Dendritic cell treated with granulocyte-macrophage colony-stimulating factor and Interleukin-4, amounts not matched to agents 40 ng/mL and 50 ng/mL, for 4 days (primary cell): ENCODE measurements at regions not wholly inside any gene's neighbourhood (a gene's known extent, or its start where the extent isn't known, plus 50 kb on each side); places are given as distances from the start of the nearest gene placed in this dataset.
"Not testable (repeated sequence)": the region's sequence is repeated elsewhere in the genome, so short reads cannot be mapped to it uniquely, and the experiment has no call there.

Experiments used
- H3K27ac Mint-ChIP-seq: one replicate; pipeline ENCODE4 v1.8.0; 2022; ENCODE audit warnings: mild to moderate bottlenecking, mixed read lengths
- H3K27me3 Mint-ChIP-seq: one replicate; pipeline ENCODE4 v1.8.0; 2022; ENCODE audit warnings: mild to moderate bottlenecking, mixed read lengths
- H3K36me3 Mint-ChIP-seq: one replicate; pipeline ENCODE4 v1.8.0; 2022; ENCODE audit warnings: low read depth, mixed read lengths
- H3K4me1 Mint-ChIP-seq: one replicate; pipeline ENCODE4 v1.8.0; 2022; ENCODE audit warnings: low read depth, mixed read lengths
- H3K4me3 Mint-ChIP-seq: one replicate; pipeline ENCODE4 v1.8.0; 2022; ENCODE audit warnings: mild to moderate bottlenecking, moderate library complexity, mixed read lengths
- H3K9me3 Mint-ChIP-seq: one replicate; pipeline ENCODE4 v1.8.0; 2022; ENCODE audit warnings: mixed read lengths
- intact Hi-C: fragments of 100-400 bp; cut with micrococcal nuclease; formaldehyde crosslinking; loops from one replicate; pipeline ENCODE4 v1.15.0; 2022

GRCh38 chr12:67103521-67103920, 165.6 kb upstream of the CAND1 start:
- Mint-ChIP-seq H3K4me1 (no peaks in the 10 kb centered on the region), H3K27me3 (no peaks in the 10 kb centered on the region), H3K27ac (no peak overlapping the region), H3K36me3 (no peaks in the 10 kb centered on the region), H3K9me3 (peaks cover 22% of the 10 kb centered on the region), H3K4me3 (no peak overlapping the region)
- intact Hi-C loops = no loop called here

- no peak overlapping the region for H3K4me3 Mint-ChIP-seq
- H3K27me3 Mint-ChIP-seq = no peaks in the 10 kb centered on the region
- intact Hi-C loops = no loop called here
- H3K9me3 Mint-ChIP-seq = peaks cover 22% of the 10 kb centered on the region
- H3K27ac Mint-ChIP-seq = no peak overlapping the region
- no peaks in the 10 kb centered on the region for H3K4me1 Mint-ChIP-seq
- no peaks in the 10 kb centered on the region for H3K36me3 Mint-ChIP-seq
Measured at GRCh38 chr12:67107235-67107634, 161.9 kb upstream of the CAND1 start.

GRCh38 chr12:67107751-67108269, 161.3 kb upstream of the CAND1 start:
- no peaks in the 10 kb centered on the region for H3K4me1 Mint-ChIP-seq
- no peaks in the 10 kb centered on the region for H3K27me3 Mint-ChIP-seq
- no peak overlapping the region for H3K4me3 Mint-ChIP-seq
- no peak overlapping the region for H3K27ac Mint-ChIP-seq
- no peaks in the 10 kb centered on the region for H3K36me3 Mint-ChIP-seq
- H3K9me3 Mint-ChIP-seq = peaks cover 22% of the 10 kb centered on the region
- intact Hi-C loops = no loop called here

- intact Hi-C loops, H3K27ac Mint-ChIP-seq: not testable (repeated sequence)
- H3K9me3 Mint-ChIP-seq = peaks cover 22% of the 10 kb centered on the region
Measured at GRCh38 chr12:67110345-67110744, 158.8 kb upstream of the CAND1 start.

GRCh38 chr12:67111182-67111581, 158.0 kb upstream of the CAND1 start:
- H3K27me3 Mint-ChIP-seq = no peaks in the 10 kb centered on the region
- no peaks in the 10 kb centered on the region for H3K4me1 Mint-ChIP-seq
- H3K9me3 Mint-ChIP-seq = peaks cover 13% of the 10 kb centered on the region
- H3K36me3 Mint-ChIP-seq = no peaks in the 10 kb centered on the region
- no peak overlapping the region for H3K4me3 Mint-ChIP-seq
- H3K27ac Mint-ChIP-seq = no peak overlapping the region
- intact Hi-C loops = no loop called here

More at GRCh38 chr12:67110345-67110744, 158.8 kb upstream of the CAND1 start:
- not testable (repeated sequence) for H3K36me3 Mint-ChIP-seq, H3K4me3 Mint-ChIP-seq, H3K4me1 Mint-ChIP-seq, H3K27me3 Mint-ChIP-seq

GRCh38 chr12:67112586-67112985, 156.6 kb upstream of the CAND1 start:
- no peaks in the 10 kb centered on the region for H3K4me1 Mint-ChIP-seq
- intact Hi-C loops = no loop called here
- no peaks in the 10 kb centered on the region for H3K9me3 Mint-ChIP-seq
- H3K27me3 Mint-ChIP-seq = no peaks in the 10 kb centered on the region
- H3K4me3 Mint-ChIP-seq = no peak overlapping the region
- H3K36me3 Mint-ChIP-seq = no peaks in the 10 kb centered on the region
- H3K27ac Mint-ChIP-seq = no peak overlapping the region

GRCh38 chr12:67116134-67116533, 153.0 kb upstream of the CAND1 start:
- Mint-ChIP-seq H3K9me3 (no peaks in the 10 kb centered on the region), H3K4me1 (no peaks in the 10 kb centered on the region), H3K36me3 (no peaks in the 10 kb centered on the region)

GRCh38 chr12:67122584-67122983, 146.6 kb upstream of the CAND1 start:
- H3K27me3 Mint-ChIP-seq = peaks cover 4% of the 10 kb centered on the region
- no peaks in the 10 kb centered on the region for H3K4me1 Mint-ChIP-seq
- H3K9me3 Mint-ChIP-seq = no peaks in the 10 kb centered on the region
- no peaks in the 10 kb centered on the region for H3K36me3 Mint-ChIP-seq
- no peak overlapping the region for H3K27ac Mint-ChIP-seq
- intact Hi-C loops = no loop called here
- H3K4me3 Mint-ChIP-seq = no peak overlapping the region

More at GRCh38 chr12:67116134-67116533, 153.0 kb upstream of the CAND1 start:
- intact Hi-C loops = no loop called here
- no peak overlapping the region for H3K27ac Mint-ChIP-seq
- peaks cover 4% of the 10 kb centered on the region for H3K27me3 Mint-ChIP-seq
- no peak overlapping the region for H3K4me3 Mint-ChIP-seq

- no peaks in the 10 kb centered on the region for H3K9me3 Mint-ChIP-seq
- no peak overlapping the region for H3K4me3 Mint-ChIP-seq
- intact Hi-C loops = no loop called here
- no peak overlapping the region for H3K27ac Mint-ChIP-seq
- peaks cover 2% of the 10 kb centered on the region for H3K27me3 Mint-ChIP-seq
- no peaks in the 10 kb centered on the region for H3K36me3 Mint-ChIP-seq
- H3K4me1 Mint-ChIP-seq = no peaks in the 10 kb centered on the region
Measured at GRCh38 chr12:67137256-67137655, 131.9 kb upstream of the CAND1 start.

GRCh38 chr12:67141296-67142018, 127.7 kb upstream of the CAND1 start:
- Mint-ChIP-seq H3K36me3 (no peaks in the 10 kb centered on the region), H3K4me1 (no peaks in the 10 kb centered on the region), H3K9me3 (no peaks in the 10 kb centered on the region), H3K27ac (no peak overlapping the region), H3K27me3 (peaks cover 2% of the 10 kb centered on the region), H3K4me3 (no peak overlapping the region)
- intact Hi-C loops = no loop called here

- peaks cover 2% of the 10 kb centered on the region for H3K27me3 Mint-ChIP-seq
Measured at GRCh38 chr12:67145692-67146091, 123.5 kb upstream of the CAND1 start.

GRCh38 chr12:67147030-67147429, 122.1 kb upstream of the CAND1 start:
- Mint-ChIP-seq H3K4me1 (no peaks in the 10 kb centered on the region), H3K27ac (no peak overlapping the region), H3K36me3 (no peaks in the 10 kb centered on the region), H3K9me3 (no peaks in the 10 kb centered on the region), H3K4me3 (no peak overlapping the region), H3K27me3 (no peaks in the 10 kb centered on the region)
- intact Hi-C loops = no loop called here

More at GRCh38 chr12:67145692-67146091, 123.5 kb upstream of the CAND1 start:
- no peaks in the 10 kb centered on the region for H3K36me3 Mint-ChIP-seq
- H3K4me1 Mint-ChIP-seq = no peaks in the 10 kb centered on the region
- H3K27ac Mint-ChIP-seq = no peak overlapping the region
- H3K4me3 Mint-ChIP-seq = no peak overlapping the region
- intact Hi-C loops = no loop called here
- H3K9me3 Mint-ChIP-seq = no peaks in the 10 kb centered on the region

- Mint-ChIP-seq H3K4me1 (no peaks in the 10 kb centered on the region), H3K36me3 (no peaks in the 10 kb centered on the region), H3K9me3 (no peaks in the 10 kb centered on the region), H3K4me3 (no peak overlapping the region), H3K27ac (no peak overlapping the region), H3K27me3 (no peaks in the 10 kb centered on the region)
- intact Hi-C loops = no loop called here
Measured at GRCh38 chr12:67147447-67147846, 121.7 kb upstream of the CAND1 start.

- Mint-ChIP-seq H3K9me3 (no peaks in the 10 kb centered on the region), H3K4me1 (no peaks in the 10 kb centered on the region), H3K36me3 (no peaks in the 10 kb centered on the region), H3K27me3 (no peaks in the 10 kb centered on the region), H3K27ac (no peak overlapping the region), H3K4me3 (no peak overlapping the region)
- intact Hi-C loops = no loop called here
Measured at GRCh38 chr12:67148265-67148664, 120.9 kb upstream of the CAND1 start.

- H3K4me1 Mint-ChIP-seq = peaks cover 11% of the 10 kb centered on the region
- no peak overlapping the region for H3K27ac Mint-ChIP-seq
- H3K27me3 Mint-ChIP-seq = no peaks in the 10 kb centered on the region
- H3K36me3 Mint-ChIP-seq = no peaks in the 10 kb centered on the region
- no peak overlapping the region for H3K4me3 Mint-ChIP-seq
- intact Hi-C loops = no loop called here
- H3K9me3 Mint-ChIP-seq = no peaks in the 10 kb centered on the region
Measured at GRCh38 chr12:67151886-67152285, 117.3 kb upstream of the CAND1 start.
